ENCODE measurements at regions not wholly inside any gene's neighbourhood (a gene's known extent, or its start where the extent isn't known, plus 50 kb on each side); places are given as distances from the start of the nearest gene placed in this dataset.

- H3K4me3 Mint-ChIP-seq = no peak overlapping the region
- ATAC-seq (ENCODE audit: low read depth) (no peak), DNase-seq (no peak)
- peaks cover 3% of the 10 kb centered on the region for H3K9me3 Mint-ChIP-seq (ENCODE audit: insufficient read depth)
- Histone ChIP-seq H3K79me2 (ENCODE audit: control insufficient read depth, insufficient read depth, low read length) (no peaks in the 10 kb centered on the region), H3K9me3 (ENCODE audit: control extremely low read depth in 1 of 3, control insufficient read depth in 2 of 3, insufficient read depth in 1 of 3, low read length in 2 of 3) (peaks cover 0 to 2% (median 0%) of the 10 kb centered on the region in 3 donors), H3K4me2 (replicated peaks; ENCODE audit: low read depth, low read length, poor library complexity, severe bottlenecking) (no peak overlapping the region), H3K36me3 (replicated peaks in 1 of 2; ENCODE audit: control extremely low read depth in 1 of 2, control insufficient read depth in 1 of 2, extremely low read depth in 1 of 2, insufficient read depth in 2 of 2, low read length in 1 of 2) (no peaks in the 10 kb centered on the region), H4K20me1 (ENCODE audit: control insufficient read depth, insufficient read depth, low read length, poor library complexity, severe bottlenecking) (no peaks in the 10 kb centered on the region), H3K27me3 (replicated peaks in 1 of 4; ENCODE audit: control extremely low read depth in 1 of 4, control insufficient read depth in 3 of 4, insufficient read depth in 4 of 4, low read length in 3 of 4) (no peaks in the 10 kb centered on the region), H3K27ac (ENCODE audit: low read length in 2 of 2) (no peak overlapping the region), H3K4me3 (ENCODE audit: control extremely low read depth in 1 of 5, extremely low read depth in 1 of 5, insufficient read depth in 1 of 5, low read depth in 2 of 5, low read length in 4 of 5) (no peak overlapping the region), H3K4me1 (ENCODE audit: control insufficient read depth in 2 of 2, insufficient read depth in 2 of 2, low read length in 2 of 2) (no peaks in the 10 kb centered on the region), H2AFZ (ENCODE audit: insufficient read depth, low read depth, low read length, poor library complexity, severe bottlenecking) (no peak overlapping the region), H3K9ac (ENCODE audit: low read length) (no peak overlapping the region)
- H3K4me1 Mint-ChIP-seq = no peaks in the 10 kb centered on the region
- peaks cover 7% of the 10 kb centered on the region for H3K27me3 Mint-ChIP-seq
- H3K27ac Mint-ChIP-seq = no peak overlapping the region
- ChIA-PET CTCF (no interaction called here), POLR2A (no interaction called here)
- intact Hi-C loops (cut with micrococcal nuclease) = no loop called here
- 93% methylated on average over 1 of the region's 3 CpGs for WGBS (ENCODE audit: insufficient coverage)
- no peak for TF ChIP-seq CTCF (IDR thresholded peaks at IDR 0.05)
- no peak for TF ChIP-seq EZH2 (IDR thresholded peaks at IDR 0.05; ENCODE audit: borderline replicate concordance, insufficient read depth, low read depth, low read length, poor library complexity, severe bottlenecking)
Observed at GRCh38 chr1:106998431-106999002, 58.0 kb upstream of the PRMT6 start.

GRCh38 chr1:107000902-107001301, 55.6 kb upstream of the PRMT6 start:
- no peak overlapping the region for H3K9ac ChIP-seq (ENCODE audit: low read length)
- no peak for ATAC-seq (ENCODE audit: low read depth)
- ChIA-PET CTCF (no interaction called here), POLR2A (no interaction called here)
- no peaks in the 10 kb centered on the region for H3K27me3 ChIP-seq (replicated peaks in 1 of 4; ENCODE audit: control extremely low read depth in 1 of 4, control insufficient read depth in 3 of 4, insufficient read depth in 4 of 4, low read length in 3 of 4)
- peaks cover 3% of the 10 kb centered on the region for H3K9me3 Mint-ChIP-seq (ENCODE audit: insufficient read depth)
- H3K27ac ChIP-seq (ENCODE audit: low read length in 2 of 2) = no peak overlapping the region
- H3K9me3 ChIP-seq (ENCODE audit: control extremely low read depth in 1 of 3, control insufficient read depth in 2 of 3, insufficient read depth in 1 of 3, low read length in 2 of 3) = peaks cover 0 to under 1% (median 0%) of the 10 kb centered on the region in 3 donors
- no peaks in the 10 kb centered on the region for H3K4me1 Mint-ChIP-seq
- no peaks in the 10 kb centered on the region for H3K79me2 ChIP-seq (ENCODE audit: control insufficient read depth, insufficient read depth, low read length)
- intact Hi-C loops (cut with micrococcal nuclease) = no loop called here
- H4K20me1 ChIP-seq (ENCODE audit: control insufficient read depth, insufficient read depth, low read length, poor library complexity, severe bottlenecking) = no peaks in the 10 kb centered on the region
- no peak overlapping the region for H2AFZ ChIP-seq (ENCODE audit: insufficient read depth, low read depth, low read length, poor library complexity, severe bottlenecking)
- no peak overlapping the region for H3K4me2 ChIP-seq (replicated peaks; ENCODE audit: low read depth, low read length, poor library complexity, severe bottlenecking)
- no peak overlapping the region for H3K27ac Mint-ChIP-seq
- no CpG with 5 or more reads among the region's 2 CpGs for WGBS (ENCODE audit: insufficient coverage)
- H3K36me3 ChIP-seq (replicated peaks in 1 of 2; ENCODE audit: control extremely low read depth in 1 of 2, control insufficient read depth in 1 of 2, extremely low read depth in 1 of 2, insufficient read depth in 2 of 2, low read length in 1 of 2) = no peaks in the 10 kb centered on the region
- TF ChIP-seq EZH2 (IDR thresholded peaks at IDR 0.05; ENCODE audit: borderline replicate concordance, insufficient read depth, low read depth, low read length, poor library complexity, severe bottlenecking) (no peak), CTCF (IDR thresholded peaks at IDR 0.05) (no peak)
- H3K27me3 Mint-ChIP-seq = peaks cover 7% of the 10 kb centered on the region
- no peak overlapping the region for H3K4me3 Mint-ChIP-seq
- H3K4me3 ChIP-seq (ENCODE audit: control extremely low read depth in 1 of 5, extremely low read depth in 1 of 5, insufficient read depth in 1 of 5, low read depth in 2 of 5, low read length in 4 of 5) = no peak overlapping the region
- DNase-seq = no peak
- H3K4me1 ChIP-seq (ENCODE audit: control insufficient read depth in 2 of 2, insufficient read depth in 2 of 2, low read length in 2 of 2) = no peaks in the 10 kb centered on the region
